GM18867 (cell line): ENCODE measurements at regions not wholly inside any gene's neighbourhood (a gene's known extent, or its start where the extent isn't known, plus 50 kb on each side); places are given as distances from the start of the nearest gene placed in this dataset.

Source experiments
- ATAC-seq: cut with Tn5 transposase; IDR thresholded peaks from one replicate; pipeline ENCODE4 v1.9.1; 2021; ENCODE audit warnings: mild to moderate bottlenecking, moderate library complexity; ENCODE audit not compliant: unreplicated experiment

GRCh38 chr11:115005663-115006062 lies 327.3 kb downstream of the NXPE2 start:
- ATAC-seq = no peak

- ATAC-seq = no peak
Observed at GRCh38 chr11:115007851-115008250, 329.5 kb downstream of the NXPE2 start.

GRCh38 chr11:115008799-115009198 lies 330.5 kb downstream of the NXPE2 start:
- ATAC-seq = no peak

GRCh38 chr11:115017529-115017928 lies 339.2 kb downstream of the NXPE2 start:
- ATAC-seq = no peak

DNA sequence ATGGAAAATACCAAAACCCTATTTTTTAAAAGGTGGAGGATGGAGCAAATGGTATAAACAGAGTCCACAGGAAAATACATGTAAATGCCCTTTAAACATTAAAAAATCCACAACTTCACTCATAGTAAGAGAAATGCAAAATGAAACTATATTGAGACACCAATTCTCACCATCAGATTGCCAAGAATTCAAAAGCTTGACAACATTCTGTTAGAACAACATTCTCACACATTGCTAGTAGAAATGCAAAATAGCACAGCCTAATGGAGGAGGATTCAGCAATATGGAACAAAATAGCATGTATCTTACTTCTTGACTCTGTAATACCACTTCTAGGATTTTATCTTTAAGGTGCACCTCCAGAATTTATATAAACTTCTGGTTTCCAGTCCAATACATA lies 351.8 kb downstream of the NXPE2 start:
- no peak for ATAC-seq

DNA sequence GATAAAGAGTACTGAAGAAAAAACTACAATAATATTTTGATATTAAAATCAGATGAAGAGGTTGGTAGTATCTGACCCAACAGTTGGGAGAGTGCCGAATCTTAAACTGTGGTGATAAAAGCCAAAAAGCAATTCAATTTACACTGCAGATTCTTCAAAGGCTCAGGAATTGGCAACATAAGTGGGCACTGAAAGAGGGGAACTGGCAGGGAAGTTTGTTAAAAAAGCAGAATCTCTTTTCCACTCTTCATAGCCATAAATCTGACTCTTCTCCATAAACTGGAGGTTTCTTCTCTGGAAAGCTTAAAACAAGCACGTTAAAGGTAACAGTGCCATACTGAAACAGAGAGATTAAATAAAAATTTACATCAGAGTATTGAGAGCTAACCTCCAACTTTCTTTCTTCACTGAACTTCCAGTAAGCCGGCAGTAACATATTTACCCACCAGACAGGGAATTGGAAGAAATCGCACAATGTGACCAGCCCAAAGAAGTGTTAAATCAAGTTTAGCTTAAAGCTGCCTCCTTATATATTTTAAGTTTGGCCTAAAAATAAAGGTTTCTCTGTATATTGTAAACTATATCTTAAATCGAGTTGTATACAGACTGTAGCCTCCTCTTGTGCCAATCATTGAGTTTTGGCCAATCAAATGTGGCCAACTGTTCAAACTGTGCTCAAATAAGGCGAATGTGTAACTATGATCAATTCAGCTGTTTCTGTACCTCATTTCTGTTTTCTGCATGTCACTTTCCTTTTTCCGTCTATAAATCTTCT lies 358.3 kb downstream of the NXPE2 start:
- no peak for ATAC-seq

GRCh38 chr11:115042002-115042401 lies 363.7 kb downstream of the NXPE2 start:
- no peak for ATAC-seq

GRCh38 chr11:115047631-115048030 lies 369.3 kb downstream of the NXPE2 start:
- no peak for ATAC-seq

GRCh38 chr11:115049796-115050195 lies 371.5 kb downstream of the NXPE2 start:
- no peak for ATAC-seq

- no peak for ATAC-seq
Observed at GRCh38 chr11:115050756-115051155, 372.4 kb downstream of the NXPE2 start.

GRCh38 chr11:115051938-115052590 lies 373.7 kb downstream of the NXPE2 start:
- no peak for ATAC-seq

DNA sequence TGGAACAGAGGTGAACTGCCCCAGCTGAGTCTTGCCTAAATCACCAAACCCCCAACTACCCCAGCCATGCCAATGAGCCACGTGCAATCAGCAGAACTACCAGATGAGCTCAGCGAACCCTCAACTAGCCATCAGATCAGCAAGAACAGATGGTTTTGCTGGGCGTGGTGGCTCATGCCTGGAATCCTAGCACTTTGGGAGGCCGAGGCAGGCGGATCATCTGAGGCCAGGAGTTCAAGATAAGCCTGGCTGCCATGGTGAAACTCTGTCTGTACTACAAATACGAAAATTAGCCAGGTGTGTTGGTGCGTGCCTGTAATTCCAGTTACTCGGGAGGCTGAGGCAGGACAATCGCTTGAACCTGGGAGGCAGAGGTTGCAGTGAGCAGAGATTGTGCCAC lies 374.3 kb downstream of the NXPE2 start:
- no peak for ATAC-seq

- no peak for ATAC-seq
Observed at GRCh38 chr11:115054570-115055538, 376.5 kb downstream of the NXPE2 start.

DNA sequence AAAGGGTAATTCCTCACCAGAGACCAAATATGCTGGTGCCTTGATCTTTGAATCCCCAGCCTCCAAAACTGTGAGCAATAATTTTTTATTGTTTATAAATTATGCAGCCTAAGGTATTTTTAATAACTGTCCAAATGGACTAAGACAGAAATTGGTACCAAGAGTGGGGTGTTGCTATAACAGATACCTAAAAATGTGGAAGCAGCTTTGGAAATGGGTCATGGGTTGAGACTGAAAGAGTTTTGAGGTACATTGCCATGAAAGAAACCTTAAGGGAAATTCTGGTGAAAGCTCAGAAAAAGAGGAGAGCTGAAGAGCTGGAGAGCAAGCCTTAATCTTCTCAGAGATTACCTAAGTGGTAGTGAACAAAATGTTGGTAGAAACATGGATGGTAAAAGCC lies 378.2 kb downstream of the NXPE2 start:
- ATAC-seq = no peak

- no peak for ATAC-seq
Observed at GRCh38 chr11:115060840-115061239, 382.5 kb downstream of the NXPE2 start.

DNA sequence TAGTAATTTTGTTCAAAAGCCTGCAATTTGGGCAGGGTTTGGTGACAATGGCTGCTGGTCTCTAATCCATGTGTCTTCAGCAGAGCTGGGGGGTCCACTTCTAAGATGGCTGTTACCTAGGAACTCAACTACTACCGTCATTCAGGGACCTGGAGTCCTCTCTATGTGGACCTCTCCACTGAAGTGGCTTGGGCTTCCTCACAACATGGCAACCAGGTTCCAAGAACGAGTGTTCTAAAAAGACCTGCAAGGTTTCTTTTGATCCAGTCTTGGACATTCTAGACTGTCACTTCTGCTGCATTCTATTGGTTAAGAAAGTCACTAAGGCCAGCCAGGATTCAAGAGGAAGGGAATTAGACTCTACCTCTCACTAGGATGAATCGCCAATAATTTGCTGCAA lies 387.0 kb downstream of the NXPE2 start:
- ATAC-seq = no peak

GRCh38 chr11:115065830-115066664 lies 387.7 kb downstream of the NXPE2 start:
- ATAC-seq = no peak

GRCh38 chr11:115067471-115067870 lies 389.1 kb downstream of the NXPE2 start:
- no peak for ATAC-seq

GRCh38 chr11:115067900-115068530 lies 389.7 kb downstream of the NXPE2 start:
- ATAC-seq = no peak

DNA sequence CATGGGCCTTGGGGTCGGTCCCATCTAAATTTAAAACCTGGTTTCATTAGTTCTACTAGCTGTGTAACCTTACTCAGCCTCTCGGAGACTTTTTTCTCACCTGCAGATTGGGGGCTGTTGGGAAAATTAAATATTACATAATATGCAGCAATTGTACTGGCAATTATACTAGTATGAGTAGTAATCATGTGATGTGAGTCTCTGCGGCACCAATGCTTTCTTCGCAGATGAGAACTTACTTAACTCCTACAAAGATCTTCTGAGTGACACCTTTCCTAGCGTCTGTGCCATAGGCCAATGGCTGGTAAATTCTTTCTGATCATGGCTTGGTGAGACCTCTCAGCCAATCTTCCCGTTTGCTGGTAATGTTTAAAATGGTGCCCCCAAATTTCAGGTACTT lies 391.3 kb downstream of the NXPE2 start:
- ATAC-seq = no peak
